Vagina (tissue), 2 donors: ENCODE measurements at regions not wholly inside any gene's neighbourhood (a gene's known extent, or its start where the extent isn't known, plus 50 kb on each side); places are given as distances from the start of the nearest gene placed in this dataset.

Experiments used
- DNase-seq, 2 donors: peaks; one replicate each; pipeline ENCODE4 v3.0.0-alpha.2; 2017; ENCODE audit errors: extremely low spot score in 2 of 2
- H3K27ac ChIP-seq: fragments of 200-600 bp; sonication (generic); one replicate; pipeline ENCODE4 v1.5.1; 2019
- H3K27me3 ChIP-seq: fragments of 200-600 bp; sonication (generic); one replicate; pipeline ENCODE4 v1.5.1; 2019
- H3K36me3 ChIP-seq, 2 donors: fragments of 200-600 bp; sonication (generic); one replicate each; pipeline ENCODE4 v1.5.1; 2017 to 2019
- H3K4me1 ChIP-seq: fragments of 200-600 bp; sonication (generic); one replicate; pipeline ENCODE4 v1.5.1; 2019
- H3K4me3 ChIP-seq, 2 donors: fragments of 200-600 bp; sonication (generic); 1 replicate in 1 of 2; 2 replicates in 1 of 2; pipeline ENCODE4 v1.5.1; 2016 to 2019
- H3K9me3 ChIP-seq: fragments of 200-600 bp; sonication (generic); one replicate; pipeline ENCODE4 v1.5.1; 2019
- POLR2A ChIP-seq, 2 donors: fragments of 450-650 bp; IDR thresholded peaks; one replicate each; pipeline ENCODE4 v1.6.1; 2017; ENCODE audit warnings: antibody characterized with exemption in 2 of 2, mild to moderate bottlenecking in 2 of 2, moderate library complexity in 2 of 2
- POLR2AphosphoS5 ChIP-seq, 2 donors: sonication (generic); formaldehyde crosslinking; IDR thresholded peaks; one replicate each; pipeline ENCODE4 v1.9.0; 2017; ENCODE audit warnings: antibody characterized with exemption in 2 of 2, mild to moderate bottlenecking in 2 of 2, low read depth in 1 of 2; ENCODE audit not compliant: insufficient read depth in 1 of 2
- intact Hi-C: fragments of 100-400 bp; cut with DNase I; formaldehyde crosslinking; loops from one replicate; pipeline ENCODE4 v1.15.1; 2023
- TF ChIP-seq, protein P1 (sequence below), 3 experiments: fragments of 450-650 bp in 2 of 3; fragments of 200-600 bp in 1 of 3; sonication (generic) in 1 of 3; IDR thresholded peaks; one replicate each; pipeline ENCODE4 v1.5.1; 2017 to 2019; ENCODE audit warnings: antibody characterized with exemption in 3 of 3, mild to moderate bottlenecking in 2 of 3, moderate library complexity in 2 of 3

DNA sequence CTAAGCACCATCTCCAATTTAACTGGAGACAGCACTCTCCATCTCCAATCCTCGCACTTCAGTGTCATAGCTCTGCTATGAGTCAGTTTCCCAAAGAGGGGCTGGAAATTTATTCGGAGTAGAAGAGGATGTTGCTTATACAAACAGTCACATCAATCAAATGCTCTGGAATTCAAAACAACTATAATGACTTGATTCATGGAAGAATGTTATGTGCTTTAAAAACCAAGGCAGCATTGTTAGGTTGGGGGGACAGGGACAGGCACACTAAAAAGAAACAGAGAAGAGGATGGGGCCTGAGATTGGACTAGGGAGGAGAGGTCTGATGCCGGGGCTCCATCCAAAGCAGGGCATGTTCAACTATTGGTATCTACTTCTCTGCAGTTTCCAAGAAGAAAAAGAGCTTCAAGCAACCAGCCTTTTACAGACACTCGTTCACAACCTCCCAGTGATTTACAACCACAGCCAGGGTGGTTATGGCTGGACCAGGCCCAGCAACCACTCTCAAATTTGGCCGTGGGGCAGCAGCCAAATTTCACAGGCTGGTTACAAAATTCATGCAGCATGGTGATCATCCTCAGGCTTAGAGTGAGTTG, 117.5 kb upstream of the ZNF366 start:
- Histone ChIP-seq H3K27me3 (no peaks in the 10 kb centered on the region), H3K4me1 (peaks cover 6% of the 10 kb centered on the region), H3K9me3 (no peaks in the 10 kb centered on the region), H3K36me3 (no peaks in the 10 kb centered on the region), H3K27ac (peak overlapping the region; percentile 39), H3K4me3 (no peak overlapping the region)
- intact Hi-C loops: no loop called here
- TF ChIP-seq, protein P1, sequence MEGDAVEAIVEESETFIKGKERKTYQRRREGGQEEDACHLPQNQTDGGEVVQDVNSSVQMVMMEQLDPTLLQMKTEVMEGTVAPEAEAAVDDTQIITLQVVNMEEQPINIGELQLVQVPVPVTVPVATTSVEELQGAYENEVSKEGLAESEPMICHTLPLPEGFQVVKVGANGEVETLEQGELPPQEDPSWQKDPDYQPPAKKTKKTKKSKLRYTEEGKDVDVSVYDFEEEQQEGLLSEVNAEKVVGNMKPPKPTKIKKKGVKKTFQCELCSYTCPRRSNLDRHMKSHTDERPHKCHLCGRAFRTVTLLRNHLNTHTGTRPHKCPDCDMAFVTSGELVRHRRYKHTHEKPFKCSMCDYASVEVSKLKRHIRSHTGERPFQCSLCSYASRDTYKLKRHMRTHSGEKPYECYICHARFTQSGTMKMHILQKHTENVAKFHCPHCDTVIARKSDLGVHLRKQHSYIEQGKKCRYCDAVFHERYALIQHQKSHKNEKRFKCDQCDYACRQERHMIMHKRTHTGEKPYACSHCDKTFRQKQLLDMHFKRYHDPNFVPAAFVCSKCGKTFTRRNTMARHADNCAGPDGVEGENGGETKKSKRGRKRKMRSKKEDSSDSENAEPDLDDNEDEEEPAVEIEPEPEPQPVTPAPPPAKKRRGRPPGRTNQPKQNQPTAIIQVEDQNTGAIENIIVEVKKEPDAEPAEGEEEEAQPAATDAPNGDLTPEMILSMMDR (IDR thresholded peaks at IDR 0.05): no peak
- no peak for TF ChIP-seq POLR2AphosphoS5 (IDR thresholded peaks at IDR 0.05; ENCODE audit: insufficient read depth in 1 of 2, low read depth in 1 of 2)
- TF ChIP-seq POLR2A (IDR thresholded peaks at IDR 0.05): no peak
- DNase-seq: no peak

GRCh38 chr5:72623936-72624335, 116.7 kb upstream of the ZNF366 start:
- intact Hi-C loops: no loop called here
- Histone ChIP-seq H3K4me3 (no peak overlapping the region), H3K9me3 (no peaks in the 10 kb centered on the region), H3K4me1 (peaks cover 6% of the 10 kb centered on the region), H3K36me3 (no peaks in the 10 kb centered on the region), H3K27ac (no peak overlapping the region), H3K27me3 (no peaks in the 10 kb centered on the region)
- TF ChIP-seq, protein P1 (IDR thresholded peaks at IDR 0.05): no peak
- TF ChIP-seq POLR2A (IDR thresholded peaks at IDR 0.05) (no peak), POLR2AphosphoS5 (IDR thresholded peaks at IDR 0.05; ENCODE audit: insufficient read depth in 1 of 2, low read depth in 1 of 2) (no peak)
- DNase-seq: no peak

GRCh38 chr5:72623323-72623722, 116.1 kb upstream of the ZNF366 start:
- H3K9me3 ChIP-seq: no peaks in the 10 kb centered on the region
- TF ChIP-seq POLR2A (IDR thresholded peaks at IDR 0.05) (no peak), POLR2AphosphoS5 (IDR thresholded peaks at IDR 0.05; ENCODE audit: insufficient read depth in 1 of 2, low read depth in 1 of 2) (no peak)
- TF ChIP-seq, protein P1 (IDR thresholded peaks at IDR 0.05): no peak
- DNase-seq: no peak
- H3K27ac ChIP-seq: no peak overlapping the region
- H3K4me3 ChIP-seq: no peak overlapping the region
- intact Hi-C loops: no loop called here
- peaks cover 6% of the 10 kb centered on the region for H3K4me1 ChIP-seq
- no peaks in the 10 kb centered on the region for H3K36me3 ChIP-seq
- H3K27me3 ChIP-seq: no peaks in the 10 kb centered on the region

- Histone ChIP-seq H3K4me1 (peaks cover 6% of the 10 kb centered on the region), H3K27ac (no peak overlapping the region), H3K27me3 (no peaks in the 10 kb centered on the region), H3K4me3 (no peak overlapping the region), H3K36me3 (no peaks in the 10 kb centered on the region), H3K9me3 (no peaks in the 10 kb centered on the region)
- TF ChIP-seq, protein P1 (IDR thresholded peaks at IDR 0.05): no peak
- no peak for TF ChIP-seq POLR2AphosphoS5 (IDR thresholded peaks at IDR 0.05; ENCODE audit: insufficient read depth in 1 of 2, low read depth in 1 of 2)
- TF ChIP-seq POLR2A (IDR thresholded peaks at IDR 0.05): no peak
- intact Hi-C loops: no loop called here
- DNase-seq: no peak
Measured at GRCh38 chr5:72622170-72622760, 115.1 kb upstream of the ZNF366 start.

- H3K36me3 ChIP-seq: no peaks in the 10 kb centered on the region
- H3K4me1 ChIP-seq: peaks cover 6% of the 10 kb centered on the region
- no peaks in the 10 kb centered on the region for H3K9me3 ChIP-seq
- intact Hi-C loops: no loop called here
- H3K27me3 ChIP-seq: no peaks in the 10 kb centered on the region
- no peak overlapping the region for H3K27ac ChIP-seq
- TF ChIP-seq, protein P1 (IDR thresholded peaks at IDR 0.05): no peak
- TF ChIP-seq POLR2A (IDR thresholded peaks at IDR 0.05) (no peak), POLR2AphosphoS5 (IDR thresholded peaks at IDR 0.05; ENCODE audit: insufficient read depth in 1 of 2, low read depth in 1 of 2) (no peak)
- no peak for DNase-seq
- H3K4me3 ChIP-seq: no peak overlapping the region
Measured at GRCh38 chr5:72621576-72621975, 114.4 kb upstream of the ZNF366 start.
